Suppressor macrophage treated with lipopolysaccharide for 4 hours (primary cell): ENCODE measurements at regions not wholly inside any gene's neighbourhood (a gene's known extent, or its start where the extent isn't known, plus 50 kb on each side); places are given as distances from the start of the nearest gene placed in this dataset.

Experiments used
- DNase-seq: peaks from one replicate; pipeline ENCODE4 v3.0.0-alpha.2; 2020

- DNase-seq: no peak
These were observed 91.8 kb upstream of the RTL6 start for GRCh38 chr22:44589831-44590230.

- no peak for DNase-seq
These were observed 90.3 kb upstream of the RTL6 start for GRCh38 chr22:44588348-44588747.

GRCh38 chr22:44587737-44588310 lies 89.8 kb upstream of the RTL6 start:
- DNase-seq: no peak

- DNase-seq: no peak
These were observed 89.1 kb upstream of the RTL6 start for GRCh38 chr22:44586999-44587736.

- no peak for DNase-seq
These were observed 88.4 kb upstream of the RTL6 start for GRCh38 chr22:44586351-44586990.

- DNase-seq: no peak
These were observed 87.7 kb upstream of the RTL6 start for GRCh38 chr22:44585559-44586350.

GRCh38 chr22:44584256-44584902 lies 86.3 kb upstream of the RTL6 start:
- no peak for DNase-seq

GRCh38 chr22:44583854-44584253 lies 85.8 kb upstream of the RTL6 start:
- DNase-seq: no peak

- peak; percentile 43 for DNase-seq
These were observed 85.2 kb upstream of the RTL6 start for GRCh38 chr22:44583061-44583760.

GRCh38 chr22:44582016-44582415 lies 84.0 kb upstream of the RTL6 start:
- DNase-seq: no peak

- no peak for DNase-seq
These were observed 83.0 kb upstream of the RTL6 start for GRCh38 chr22:44581096-44581435.

- no peak for DNase-seq
These were observed 82.4 kb upstream of the RTL6 start for GRCh38 chr22:44580176-44581095.

GRCh38 chr22:44578516-44579230 lies 80.6 kb upstream of the RTL6 start:
- no peak for DNase-seq

- no peak for DNase-seq
These were observed 80.1 kb upstream of the RTL6 start for GRCh38 chr22:44578110-44578457.

- peak; percentile 7 for DNase-seq
These were observed 79.5 kb upstream of the RTL6 start for GRCh38 chr22:44577391-44578109.

- no peak for DNase-seq
These were observed 78.6 kb upstream of the RTL6 start for GRCh38 chr22:44576311-44577260.

- no peak for DNase-seq
These were observed 77.6 kb upstream of the RTL6 start for GRCh38 chr22:44575381-44576268.
